ENCODE measurements at regions not wholly inside any gene's neighbourhood (a gene's known extent, or its start where the extent isn't known, plus 50 kb on each side); places are given as distances from the start of the nearest gene placed in this dataset.

DNA sequence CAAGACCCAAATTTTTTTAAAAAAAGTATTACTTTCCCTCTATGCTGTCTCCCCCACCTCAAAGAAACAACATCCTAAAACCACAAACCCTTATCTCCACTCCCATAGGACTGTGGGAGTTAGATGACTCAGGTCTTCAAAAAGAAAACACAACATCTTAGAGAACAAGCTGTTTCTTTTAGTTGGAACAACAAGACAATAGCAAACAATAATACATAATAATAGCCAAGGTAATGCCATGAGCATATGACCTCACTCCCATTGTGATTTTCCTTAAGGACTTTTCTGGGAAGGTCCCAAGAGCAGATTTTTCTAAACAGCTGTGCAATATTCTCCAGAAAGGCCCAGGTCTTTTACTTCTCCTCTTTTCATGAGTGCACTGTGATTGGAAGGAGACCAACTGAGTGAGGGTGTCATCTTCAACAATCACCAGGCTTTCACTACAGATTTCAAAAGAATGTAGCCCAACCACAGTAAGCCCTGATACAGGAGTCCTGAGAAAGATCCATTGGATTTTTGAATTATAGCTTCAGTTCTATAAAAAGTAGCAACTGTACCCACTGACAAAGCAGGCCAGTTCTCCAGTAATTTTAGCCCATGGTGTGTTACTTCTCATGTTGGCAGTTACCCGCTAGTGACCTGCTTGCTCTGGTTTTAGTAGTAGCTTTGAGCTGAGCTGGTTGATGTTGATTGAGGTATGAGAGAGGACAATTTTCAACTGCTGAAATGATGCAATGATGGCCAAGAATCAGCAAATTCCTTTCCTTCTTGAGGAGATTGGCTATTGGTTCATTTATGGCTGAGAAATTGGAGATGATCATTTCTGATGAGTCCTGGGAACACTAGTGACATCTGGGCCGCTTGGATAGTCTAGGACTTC, 144.5 kb upstream of the TCF4 start:
- TF ChIP-seq POLR2AphosphoS5 (IDR thresholded peaks at IDR 0.05; ENCODE audit: borderline replicate concordance, low read depth, low read length) (no peak), EZH2 (IDR thresholded peaks at IDR 0.05) (no peak)

Data from SK-N-MC (cell line).